ENCODE measurements at regions not wholly inside any gene's neighbourhood (a gene's known extent, or its start where the extent isn't known, plus 50 kb on each side); places are given as distances from the start of the nearest gene placed in this dataset.

DNA sequence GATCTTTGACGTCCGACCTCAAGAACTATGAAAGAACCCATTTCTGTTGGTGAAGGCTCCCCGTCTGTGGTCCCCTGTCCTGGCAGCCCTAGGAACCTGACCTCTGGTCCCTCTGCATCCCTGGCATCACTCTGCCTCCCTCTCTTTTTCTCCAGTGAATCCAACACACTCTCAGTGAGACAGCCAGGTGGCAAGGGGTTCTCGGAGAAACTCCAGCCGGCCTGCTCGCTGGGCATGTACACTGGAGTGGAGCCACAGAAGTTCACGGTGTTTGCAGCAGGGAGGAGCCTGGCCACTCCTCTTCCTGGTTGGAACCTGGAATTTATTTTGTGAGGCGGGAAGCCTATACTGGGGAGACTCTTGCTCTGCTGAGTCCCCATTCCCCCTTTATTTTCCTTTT lies 230.2 kb upstream of the AJAP1 start:
- TF ChIP-seq, protein P1, sequence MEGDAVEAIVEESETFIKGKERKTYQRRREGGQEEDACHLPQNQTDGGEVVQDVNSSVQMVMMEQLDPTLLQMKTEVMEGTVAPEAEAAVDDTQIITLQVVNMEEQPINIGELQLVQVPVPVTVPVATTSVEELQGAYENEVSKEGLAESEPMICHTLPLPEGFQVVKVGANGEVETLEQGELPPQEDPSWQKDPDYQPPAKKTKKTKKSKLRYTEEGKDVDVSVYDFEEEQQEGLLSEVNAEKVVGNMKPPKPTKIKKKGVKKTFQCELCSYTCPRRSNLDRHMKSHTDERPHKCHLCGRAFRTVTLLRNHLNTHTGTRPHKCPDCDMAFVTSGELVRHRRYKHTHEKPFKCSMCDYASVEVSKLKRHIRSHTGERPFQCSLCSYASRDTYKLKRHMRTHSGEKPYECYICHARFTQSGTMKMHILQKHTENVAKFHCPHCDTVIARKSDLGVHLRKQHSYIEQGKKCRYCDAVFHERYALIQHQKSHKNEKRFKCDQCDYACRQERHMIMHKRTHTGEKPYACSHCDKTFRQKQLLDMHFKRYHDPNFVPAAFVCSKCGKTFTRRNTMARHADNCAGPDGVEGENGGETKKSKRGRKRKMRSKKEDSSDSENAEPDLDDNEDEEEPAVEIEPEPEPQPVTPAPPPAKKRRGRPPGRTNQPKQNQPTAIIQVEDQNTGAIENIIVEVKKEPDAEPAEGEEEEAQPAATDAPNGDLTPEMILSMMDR (IDR thresholded peaks at IDR 0.05) = no peak
- no peak for TF ChIP-seq POLR2A (IDR thresholded peaks at IDR 0.05)

Data from right lobe of liver (tissue), 4 donors.